OCI-LY1 (cell line): ENCODE measurements at regions not wholly inside any gene's neighbourhood (a gene's known extent, or its start where the extent isn't known, plus 50 kb on each side); places are given as distances from the start of the nearest gene placed in this dataset.

Experiments
- H2AFZ ChIP-seq: fragments of 200-600 bp; sonication (generic), shearing (Covaris generic); 2 replicates; pipeline ENCODE4 v1.6.0; 2014; ENCODE audit warnings: antibody characterized with exemption, mild to moderate bottlenecking, low read length
- H3F3A ChIP-seq: fragments of 200-600 bp; sonication (generic), shearing (Covaris generic); 2 replicates; pipeline ENCODE4 v1.6.0; 2014; ENCODE audit warnings: mild to moderate bottlenecking, antibody characterized with exemption, low read length, moderate library complexity; ENCODE audit not compliant: insufficient read depth
- H3K27ac ChIP-seq: fragments of 200-600 bp; sonication (generic); 2 replicates; pipeline ENCODE4 v1.5.1; 2014; ENCODE audit warnings: low read length, mixed run types, mild to moderate bottlenecking, low read depth; ENCODE audit not compliant: poor library complexity, severe bottlenecking
- H3K27me3 ChIP-seq: fragments of 200-600 bp; sonication (generic); 2 replicates; pipeline ENCODE4 v1.6.0; 2014; ENCODE audit warnings: antibody characterized with exemption, mild to moderate bottlenecking, low read length, moderate library complexity; ENCODE audit not compliant: insufficient read depth
- H3K36me3 ChIP-seq: fragments of 200-600 bp; sonication (generic); 2 replicates; pipeline ENCODE4 v1.6.1; 2014; ENCODE audit warnings: mild to moderate bottlenecking, antibody characterized with exemption, low read length, moderate library complexity, mixed read lengths; ENCODE audit not compliant: insufficient read depth
- H3K4me1 ChIP-seq: fragments of 200-600 bp; sonication (generic); 2 replicates; pipeline ENCODE4 v1.5.1; 2014; ENCODE audit warnings: mild to moderate bottlenecking, low read length, moderate library complexity; ENCODE audit not compliant: insufficient read depth, severe bottlenecking
- H3K4me2 ChIP-seq: fragments of 200-600 bp; sonication (generic), shearing (Covaris generic); 2 replicates; pipeline ENCODE4 v1.6.1; 2014; ENCODE audit warnings: low read length
- H3K4me3 ChIP-seq: fragments of 200-600 bp; sonication (generic); 2 replicates; pipeline ENCODE4 v1.5.1; 2014; ENCODE audit warnings: low read length, low read depth, mild to moderate bottlenecking, mixed read lengths; ENCODE audit not compliant: poor library complexity, severe bottlenecking
- H3K79me2 ChIP-seq: fragments of 200-600 bp; shearing (Covaris generic); 2 replicates; pipeline ENCODE4 v1.6.1; 2016; ENCODE audit warnings: mixed run types, low read length, mixed read lengths; ENCODE audit not compliant: insufficient read depth
- H3K9ac ChIP-seq: fragments of 200-600 bp; sonication (generic), shearing (Covaris generic); 2 replicates; pipeline ENCODE4 v1.6.1; 2014; ENCODE audit warnings: mild to moderate bottlenecking, low read length, mixed read lengths
- H3K9me2 ChIP-seq: fragments of 200-600 bp; sonication (generic), shearing (Covaris generic); 2 replicates; pipeline ENCODE4 v1.6.1; 2014; ENCODE audit warnings: low read depth, mild to moderate bottlenecking, low read length, mixed read lengths
- H3K9me3 ChIP-seq: fragments of 200-600 bp; shearing (Covaris generic); 2 replicates; pipeline ENCODE4 v1.6.1; 2014; ENCODE audit warnings: low read length, mixed read lengths
- H4K20me1 ChIP-seq: fragments of 200-600 bp; sonication (generic), shearing (Covaris generic); 2 replicates; pipeline ENCODE4 v1.6.0; 2016; ENCODE audit warnings: mild to moderate bottlenecking, low read length; ENCODE audit not compliant: insufficient read depth
- CTCF ChIP-seq: fragments of 200-600 bp; sonication (generic), shearing (Covaris generic); IDR thresholded peaks from 2 replicates; pipeline ENCODE4 v1.5.1; 2017; ENCODE audit warnings: mild to moderate bottlenecking, antibody characterized with exemption, low read length, moderate library complexity, mixed read lengths
- EZH2 ChIP-seq: fragments of 200-600 bp; sonication (generic), shearing (Covaris generic); IDR thresholded peaks from 2 replicates; pipeline ENCODE4 v1.8.0; 2017; ENCODE audit warnings: borderline replicate concordance, mixed run types, mild to moderate bottlenecking, antibody characterized with exemption, low read length, moderate library complexity, mixed read lengths

DNA sequence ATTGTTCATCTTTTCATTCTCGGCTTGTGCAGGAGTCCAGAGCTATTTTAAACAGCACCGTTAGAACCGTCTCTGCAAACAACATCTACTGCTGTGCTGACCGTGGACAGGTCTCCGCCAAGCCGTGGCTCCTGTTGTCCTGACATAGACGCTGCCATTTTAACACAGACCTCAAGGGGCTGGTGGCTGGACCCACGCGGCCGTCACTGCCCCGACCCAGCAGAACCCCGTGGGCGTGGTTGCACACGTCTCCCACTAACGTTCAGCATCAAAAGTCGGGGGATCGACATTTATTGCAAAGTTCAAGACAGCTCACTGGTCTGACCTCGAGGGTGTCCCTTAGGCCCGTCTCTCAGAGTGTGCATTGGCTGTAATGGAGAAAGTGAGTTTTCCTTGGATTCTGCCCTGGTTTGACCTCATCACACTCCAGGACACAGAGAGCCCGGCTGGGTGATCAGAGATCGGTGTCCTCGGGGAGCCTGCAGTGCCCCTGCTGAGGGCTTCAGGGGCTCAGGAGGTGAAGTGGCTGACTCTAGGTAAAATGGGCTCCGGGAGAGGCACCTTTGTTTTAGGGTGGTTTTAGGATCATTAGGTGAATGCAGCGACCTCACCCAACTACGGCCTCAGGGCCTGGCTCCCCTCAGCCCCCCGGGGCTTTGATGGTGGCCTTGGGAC lies 363.2 kb downstream of the THBS2 start:
- no peaks in the 10 kb centered on the region for H3K79me2 ChIP-seq
- no peak overlapping the region for H3K4me3 ChIP-seq
- H3K9me2 ChIP-seq: no peaks in the 10 kb centered on the region
- H4K20me1 ChIP-seq: no peaks in the 10 kb centered on the region
- TF ChIP-seq CTCF (no peak), EZH2 (no peak)
- H3K36me3 ChIP-seq: no peaks in the 10 kb centered on the region
- H3K27ac ChIP-seq: no peak overlapping the region
- no peaks in the 10 kb centered on the region for H3K9me3 ChIP-seq
- H3K9ac ChIP-seq: no peak overlapping the region
- no peak overlapping the region for H3K4me2 ChIP-seq
- H3K4me1 ChIP-seq: peaks cover 5% of the 10 kb centered on the region
- no peaks in the 10 kb centered on the region for H3K27me3 ChIP-seq
- no peak overlapping the region for H2AFZ ChIP-seq
- H3F3A ChIP-seq: no peaks in the 10 kb centered on the region

GRCh38 chr6:168888786-168889345 lies 364.8 kb downstream of the THBS2 start:
- no peak overlapping the region for H2AFZ ChIP-seq
- no peak overlapping the region for H3K4me2 ChIP-seq
- no peaks in the 10 kb centered on the region for H4K20me1 ChIP-seq
- H3K79me2 ChIP-seq: no peaks in the 10 kb centered on the region
- no peaks in the 10 kb centered on the region for H3K27me3 ChIP-seq
- H3K4me3 ChIP-seq: no peak overlapping the region
- no peaks in the 10 kb centered on the region for H3K9me3 ChIP-seq
- no peaks in the 10 kb centered on the region for H3K4me1 ChIP-seq
- H3K27ac ChIP-seq: no peak overlapping the region
- no peak overlapping the region for H3K9ac ChIP-seq
- TF ChIP-seq EZH2: no peak
- TF ChIP-seq CTCF: no peak
- no peaks in the 10 kb centered on the region for H3K36me3 ChIP-seq
- H3F3A ChIP-seq: no peaks in the 10 kb centered on the region
- H3K9me2 ChIP-seq: no peaks in the 10 kb centered on the region

DNA sequence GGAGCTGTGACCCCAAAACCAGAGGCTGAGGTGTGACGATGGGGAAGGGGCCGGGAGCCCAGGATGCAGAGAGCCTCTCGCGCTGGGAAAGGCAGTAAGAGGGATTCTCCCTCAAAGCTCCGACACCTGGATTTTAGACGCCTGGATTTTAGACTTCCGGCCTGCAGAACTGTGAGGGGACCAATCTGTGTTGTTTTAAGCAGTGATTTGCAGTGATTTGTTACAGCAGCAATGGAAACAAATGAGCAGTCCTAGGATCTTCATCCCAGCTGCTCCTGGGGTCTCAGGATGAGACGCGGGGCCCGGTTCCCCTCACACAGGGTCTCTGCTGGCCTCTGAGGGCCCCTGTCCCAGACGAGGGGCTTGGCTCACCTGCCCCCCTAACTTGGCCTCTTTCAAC lies 365.5 kb downstream of the THBS2 start:
- Histone ChIP-seq H3K9me3 (no peaks in the 10 kb centered on the region), H3K4me3 (no peak overlapping the region), H3K27me3 (no peaks in the 10 kb centered on the region), H3K9ac (no peak overlapping the region), H3K27ac (no peak overlapping the region), H4K20me1 (no peaks in the 10 kb centered on the region), H3K36me3 (no peaks in the 10 kb centered on the region), H2AFZ (no peak overlapping the region), H3F3A (no peaks in the 10 kb centered on the region), H3K4me1 (no peaks in the 10 kb centered on the region), H3K79me2 (no peaks in the 10 kb centered on the region), H3K4me2 (no peak overlapping the region), H3K9me2 (no peaks in the 10 kb centered on the region)
- TF ChIP-seq EZH2: no peak
- no peak for TF ChIP-seq CTCF
